Testis (tissue), 2 donors: ENCODE measurements at regions not wholly inside any gene's neighbourhood (a gene's known extent, or its start where the extent isn't known, plus 50 kb on each side); places are given as distances from the start of the nearest gene placed in this dataset.

ENCODE experiments used
- POLR2A ChIP-seq: fragments of 450-650 bp; IDR thresholded peaks from one replicate; pipeline ENCODE4 v1.6.1; 2017; ENCODE audit warnings: antibody characterized with exemption, mild to moderate bottlenecking, moderate library complexity
- TF ChIP-seq, protein P1 (sequence below), 3 experiments: fragments of 450-650 bp in 2 of 3; fragments of 200-600 bp in 1 of 3; sonication (generic) in 1 of 3; IDR thresholded peaks; one replicate each; pipeline ENCODE4 v1.5.1; 2016 to 2019; ENCODE audit warnings: antibody characterized with exemption in 3 of 3, mild to moderate bottlenecking in 2 of 3, moderate library complexity in 1 of 3

- TF ChIP-seq, protein P1, sequence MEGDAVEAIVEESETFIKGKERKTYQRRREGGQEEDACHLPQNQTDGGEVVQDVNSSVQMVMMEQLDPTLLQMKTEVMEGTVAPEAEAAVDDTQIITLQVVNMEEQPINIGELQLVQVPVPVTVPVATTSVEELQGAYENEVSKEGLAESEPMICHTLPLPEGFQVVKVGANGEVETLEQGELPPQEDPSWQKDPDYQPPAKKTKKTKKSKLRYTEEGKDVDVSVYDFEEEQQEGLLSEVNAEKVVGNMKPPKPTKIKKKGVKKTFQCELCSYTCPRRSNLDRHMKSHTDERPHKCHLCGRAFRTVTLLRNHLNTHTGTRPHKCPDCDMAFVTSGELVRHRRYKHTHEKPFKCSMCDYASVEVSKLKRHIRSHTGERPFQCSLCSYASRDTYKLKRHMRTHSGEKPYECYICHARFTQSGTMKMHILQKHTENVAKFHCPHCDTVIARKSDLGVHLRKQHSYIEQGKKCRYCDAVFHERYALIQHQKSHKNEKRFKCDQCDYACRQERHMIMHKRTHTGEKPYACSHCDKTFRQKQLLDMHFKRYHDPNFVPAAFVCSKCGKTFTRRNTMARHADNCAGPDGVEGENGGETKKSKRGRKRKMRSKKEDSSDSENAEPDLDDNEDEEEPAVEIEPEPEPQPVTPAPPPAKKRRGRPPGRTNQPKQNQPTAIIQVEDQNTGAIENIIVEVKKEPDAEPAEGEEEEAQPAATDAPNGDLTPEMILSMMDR (IDR thresholded peaks at IDR 0.05), result no peak
- no peak for TF ChIP-seq POLR2A
Observed at GRCh38 chr10:46231087-46231486, 55.7 kb upstream of the ANTXRL start.
